Endothelial cell of umbilical vein (primary cell): ENCODE measurements at regions not wholly inside any gene's neighbourhood (a gene's known extent, or its start where the extent isn't known, plus 50 kb on each side); places are given as distances from the start of the nearest gene placed in this dataset.
A peak's percentile ranks its signal among the peaks of the same experiment; 100 is the strongest.

ENCODE experiments used
- BruUV-seq: library from RNA; stranded (reverse); fragments of 400-500 nt; replicated peaks from 2 replicates; lab custom pipeline; 2021; lab: Mats Ljungman, UMichigan
- CTCF ChIA-PET: fragments of 300-600, 350-600 bp; sonication (Branson Sonifier 250); formaldehyde crosslinking; loops from one replicate; lab custom pipeline; 2021; ENCODE audit warnings: antibody characterized with exemption, inconsistent platforms; lab: Charles Lee
- POLR2A ChIA-PET: fragments of 300-600, 350-600 bp; sonication (Branson Sonifier 250); formaldehyde crosslinking; loops from one replicate; lab custom pipeline; 2021; ENCODE audit warnings: antibody characterized with exemption, inconsistent platforms; lab: Charles Lee
- DNase-seq: peaks from one replicate; pipeline ENCODE4 v3.0.0-alpha.2; 2011; ENCODE audit warnings: low read depth, low spot score
- FAIRE-seq: peaks from 2 replicates; lab custom pipeline; 2011; peaks lifted over from hg19 to GRCh38; lab: Jason Lieb, UNC
- H2AFZ ChIP-seq: 2 replicates; pipeline ENCODE4 v1.6.0; 2012; ENCODE audit warnings: low read depth, low read length, control low read depth, inconsistent platforms
- H3K27ac ChIP-seq: 2 replicates; pipeline ENCODE4 v1.5.1; 2011; ENCODE audit warnings: low read depth, mild to moderate bottlenecking, control low read depth, low read length, moderate library complexity; ENCODE audit not compliant: insufficient read depth
- H3K27me3 ChIP-seq, 2 experiments: 2 replicates each; pipeline versions ENCODE4 v1.6.0 to v1.6.1; 2011; ENCODE audit warnings: low read length in 2 of 2, mixed read lengths in 1 of 2; ENCODE audit not compliant: control insufficient read depth in 2 of 2, insufficient read depth in 2 of 2
- H3K36me3 ChIP-seq, 2 experiments: 2 replicates in 1 of 2; 3 replicates in 1 of 2; pipeline ENCODE4 v1.5.1; 2011; ENCODE audit warnings: low read length in 2 of 2, mild to moderate bottlenecking in 1 of 2, moderate library complexity in 1 of 2; ENCODE audit not compliant: control insufficient read depth in 2 of 2, insufficient read depth in 2 of 2; ENCODE audit errors: extremely low read depth in 1 of 2
- H3K4me1 ChIP-seq: 3 replicates; pipeline ENCODE4 v1.5.1; 2011; ENCODE audit warnings: mild to moderate bottlenecking, low read length; ENCODE audit not compliant: control insufficient read depth, insufficient read depth; ENCODE audit errors: extremely low read depth
- H3K4me2 ChIP-seq: 2 replicates; pipeline ENCODE4 v1.6.1; 2011; ENCODE audit warnings: low read length, control low read depth, mixed read lengths; ENCODE audit not compliant: insufficient read depth
- H3K4me3 ChIP-seq, 3 experiments: fragments of 200-600 bp in 1 of 3; sonication (generic), shearing (Covaris generic) in 1 of 3; replicated peaks in 1 of 3; 2 replicates each; pipeline ENCODE4 v1.5.1; 2011 to 2016; ENCODE audit warnings: control low read depth in 3 of 3, low read length in 3 of 3, mild to moderate bottlenecking in 2 of 3, inconsistent platforms in 1 of 3, low read depth in 1 of 3, moderate library complexity in 1 of 3; ENCODE audit not compliant: insufficient read depth in 1 of 3
- H3K79me2 ChIP-seq: 2 replicates; pipeline ENCODE4 v1.6.0; 2012; ENCODE audit warnings: low read length, inconsistent platforms; ENCODE audit not compliant: control insufficient read depth, insufficient read depth
- H3K9ac ChIP-seq: replicated peaks from 2 replicates; pipeline ENCODE3; 2011; ENCODE audit warnings: low read length, control low read depth; ENCODE audit not compliant: insufficient read depth; ENCODE audit errors: extremely low read depth
- H3K9me1 ChIP-seq: replicated peaks from 3 replicates; pipeline ENCODE4 v1.6.0; 2011; ENCODE audit warnings: mild to moderate bottlenecking, low read length; ENCODE audit not compliant: control insufficient read depth, insufficient read depth; ENCODE audit errors: extremely low read depth
- H3K9me3 ChIP-seq: replicated peaks from 2 replicates; pipeline ENCODE4 v1.5.1; 2012; ENCODE audit warnings: low read length, inconsistent platforms; ENCODE audit not compliant: control insufficient read depth, insufficient read depth
- H4K20me1 ChIP-seq: replicated peaks from 2 replicates; pipeline ENCODE3; 2011; ENCODE audit warnings: mild to moderate bottlenecking, low read length; ENCODE audit not compliant: control insufficient read depth, insufficient read depth; ENCODE audit errors: extremely low read depth
- EZH2 ChIP-seq: IDR thresholded peaks from 2 replicates; pipeline ENCODE4 v1.6.1; 2012; ENCODE audit warnings: borderline replicate concordance, low read depth, mild to moderate bottlenecking, moderate library complexity, low read length, inconsistent platforms; ENCODE audit not compliant: severe bottlenecking
- FOS ChIP-seq: IDR thresholded peaks from 2 replicates; pipeline ENCODE4 v1.6.1; 2011; ENCODE audit warnings: mild to moderate bottlenecking, low read length, moderate library complexity, borderline replicate concordance; ENCODE audit not compliant: insufficient read depth
- GATA2 ChIP-seq: IDR thresholded peaks from 2 replicates; pipeline ENCODE4 v1.7.0; 2011; ENCODE audit warnings: low read depth, mild to moderate bottlenecking, moderate library complexity, mixed read lengths, low read length; ENCODE audit not compliant: insufficient read length, insufficient read depth
- JUN ChIP-seq: IDR thresholded peaks from 2 replicates; pipeline ENCODE4 v1.6.1; 2011; ENCODE audit warnings: borderline replicate concordance, low read depth; ENCODE audit not compliant: insufficient read length, insufficient read depth
- MYC ChIP-seq: IDR thresholded peaks from one replicate; pipeline ENCODE4 v1.6.1; 2011; ENCODE audit warnings: mild to moderate bottlenecking, low read depth, low read length
- POLR2A ChIP-seq: IDR thresholded peaks from 2 replicates; pipeline ENCODE4 v1.6.1; 2012; ENCODE audit warnings: low read depth, mild to moderate bottlenecking, control low read depth, low read length
- POLR2AphosphoS5 ChIP-seq: IDR thresholded peaks from 2 replicates; pipeline ENCODE4 v1.6.1; 2012; ENCODE audit warnings: low read depth, mild to moderate bottlenecking, control low read depth, low read length, moderate library complexity; ENCODE audit not compliant: insufficient read depth
- dilution Hi-C: fragments of 300-500 bp; cut with MboI; formaldehyde crosslinking; loops from one replicate; pipeline ENCODE4 v1.15.0; 2019; ENCODE audit warnings: low sequenced_read_pairs; ENCODE audit not compliant: extremely low pct_ligation_motif_present
- intact Hi-C: fragments of 100-400 bp; cut with micrococcal nuclease; formaldehyde crosslinking; loops from one replicate; pipeline ENCODE4 v1.10.0; 2022
- TF ChIP-seq, protein P1 (sequence below): IDR thresholded peaks from 2 replicates; pipeline ENCODE4 v1.6.1; 2011; ENCODE audit not compliant: insufficient read depth, insufficient read length
- TF ChIP-seq, protein P2 (sequence below), 2 donors: IDR thresholded peaks; 1 replicate in 1 of 2; 2 replicates in 1 of 2; pipeline ENCODE4 v1.5.1; 2011; ENCODE audit warnings: low read length in 2 of 2, mild to moderate bottlenecking in 2 of 2, moderate library complexity in 2 of 2, control low read depth in 1 of 2, inconsistent platforms in 1 of 2, low read depth in 1 of 2; ENCODE audit not compliant: insufficient read depth in 1 of 2; ENCODE audit errors: extremely low read depth in 1 of 2

DNA sequence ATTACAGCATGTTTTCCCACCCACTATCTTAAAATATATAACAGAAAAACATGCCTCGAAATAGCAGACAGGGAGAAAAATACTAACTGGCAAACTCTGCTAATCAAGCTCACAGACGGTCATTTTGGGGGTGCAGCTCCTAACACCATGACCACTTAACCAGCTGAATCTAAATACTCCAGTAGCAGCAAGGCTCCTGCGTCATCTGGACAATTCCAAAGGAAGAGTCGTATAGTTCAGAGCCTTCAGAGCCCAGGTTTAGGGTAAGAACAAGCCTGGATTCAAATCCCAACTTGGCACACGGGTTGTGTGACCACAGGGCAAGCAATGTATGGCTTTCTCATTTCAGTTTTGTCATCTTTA, 81.3 kb upstream of the COL21A1 start:
- peak overlapping the region; percentile 88 for H3K4me2 ChIP-seq
- H3K9me1 ChIP-seq, result no peaks in the 10 kb centered on the region
- H3K27me3 ChIP-seq, result no peaks in the 10 kb centered on the region
- BruUV-seq, result TSS peak; percentile 14
- intact Hi-C loops (loop anchor here (1.0 kb wide), 3 partner anchors 28 to 42 kb away; no protein-coding TSS in a partner anchor), dilution Hi-C loops (no loop called here)
- DNase-seq (no peak), FAIRE-seq (no peak)
- no peaks in the 10 kb centered on the region for H3K36me3 ChIP-seq
- H3K4me1 ChIP-seq, result peaks cover 20% of the 10 kb centered on the region
- no peak overlapping the region for H3K4me3 ChIP-seq
- ChIA-PET CTCF (interaction anchor here (0.7 to 2.3 kb wide), 8 partner anchors 8 to 266 kb away, joined by 3 to 18 read pairs (median 7); no protein-coding TSS in a partner anchor), POLR2A (no interaction called here)
- peak overlapping the region; percentile 50 for H2AFZ ChIP-seq
- H3K27ac ChIP-seq, result peak overlapping the region; percentile 60
- peak overlapping the region; percentile 16 for H3K9ac ChIP-seq
- H3K9me3 ChIP-seq, result no peaks in the 10 kb centered on the region
- H3K79me2 ChIP-seq, result no peaks in the 10 kb centered on the region
- H4K20me1 ChIP-seq, result no peaks in the 10 kb centered on the region
- no peak for TF ChIP-seq POLR2AphosphoS5
- no peak for TF ChIP-seq POLR2A
- no peak for TF ChIP-seq GATA2
- TF ChIP-seq FOS, result no peak
- TF ChIP-seq JUN, result no peak
- TF ChIP-seq, protein P1, sequence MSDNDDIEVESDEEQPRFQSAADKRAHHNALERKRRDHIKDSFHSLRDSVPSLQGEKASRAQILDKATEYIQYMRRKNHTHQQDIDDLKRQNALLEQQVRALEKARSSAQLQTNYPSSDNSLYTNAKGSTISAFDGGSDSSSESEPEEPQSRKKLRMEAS, result no peak
- TF ChIP-seq, protein P2, sequence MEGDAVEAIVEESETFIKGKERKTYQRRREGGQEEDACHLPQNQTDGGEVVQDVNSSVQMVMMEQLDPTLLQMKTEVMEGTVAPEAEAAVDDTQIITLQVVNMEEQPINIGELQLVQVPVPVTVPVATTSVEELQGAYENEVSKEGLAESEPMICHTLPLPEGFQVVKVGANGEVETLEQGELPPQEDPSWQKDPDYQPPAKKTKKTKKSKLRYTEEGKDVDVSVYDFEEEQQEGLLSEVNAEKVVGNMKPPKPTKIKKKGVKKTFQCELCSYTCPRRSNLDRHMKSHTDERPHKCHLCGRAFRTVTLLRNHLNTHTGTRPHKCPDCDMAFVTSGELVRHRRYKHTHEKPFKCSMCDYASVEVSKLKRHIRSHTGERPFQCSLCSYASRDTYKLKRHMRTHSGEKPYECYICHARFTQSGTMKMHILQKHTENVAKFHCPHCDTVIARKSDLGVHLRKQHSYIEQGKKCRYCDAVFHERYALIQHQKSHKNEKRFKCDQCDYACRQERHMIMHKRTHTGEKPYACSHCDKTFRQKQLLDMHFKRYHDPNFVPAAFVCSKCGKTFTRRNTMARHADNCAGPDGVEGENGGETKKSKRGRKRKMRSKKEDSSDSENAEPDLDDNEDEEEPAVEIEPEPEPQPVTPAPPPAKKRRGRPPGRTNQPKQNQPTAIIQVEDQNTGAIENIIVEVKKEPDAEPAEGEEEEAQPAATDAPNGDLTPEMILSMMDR (IDR thresholded peaks at IDR 0.05; ENCODE audit: extremely low read depth in 1 of 2, insufficient read depth in 1 of 2, low read depth in 1 of 2, low read length in 2 of 2), result no peak
- no peak for TF ChIP-seq MYC
- no peak for TF ChIP-seq EZH2
